H1 (cell line): ENCODE measurements at regions not wholly inside any gene's neighbourhood (a gene's known extent, or its start where the extent isn't known, plus 50 kb on each side); places are given as distances from the start of the nearest gene placed in this dataset.

Experiments
- CTCF ChIA-PET: fragments of 300-600 bp; sonication (Branson Sonifier 250); formaldehyde crosslinking; loops from one replicate; lab custom pipeline; 2021; ENCODE audit not compliant: partially characterized antibody; lab: Charles Lee
- POLR2A ChIA-PET: fragments of 300-600 bp; sonication (Branson Sonifier 250); formaldehyde crosslinking; loops from one replicate; lab custom pipeline; 2021; ENCODE audit warnings: inconsistent platforms; ENCODE audit not compliant: partially characterized antibody; lab: Charles Lee
- DNase-seq, 2 experiments: peaks; one replicate each; pipeline versions ENCODE4 v3.0.0 to v3.0.0-alpha.2; 2010 to 2022; ENCODE audit warnings: low spot score in 2 of 2, low read depth in 1 of 2, mixed read lengths in 1 of 2
- FAIRE-seq: peaks from 2 replicates; lab custom pipeline; 2011; peaks lifted over from hg19 to GRCh38; lab: Jason Lieb, UNC
- H2AFZ ChIP-seq: 2 replicates; pipeline ENCODE4 v1.8.1; 2012; ENCODE audit warnings: low read length, inconsistent platforms
- H2AK5ac ChIP-seq: 2 replicates; pipeline ENCODE4 v1.6.1; 2013; ENCODE audit warnings: low read depth, low read length
- H2BK120ac ChIP-seq: replicated peaks from 2 replicates; pipeline ENCODE3; 2013; ENCODE audit warnings: low read depth, low read length, inconsistent platforms
- H2BK12ac ChIP-seq: 2 replicates; pipeline ENCODE4 v1.6.1; 2013; ENCODE audit warnings: low read depth, low read length
- H2BK15ac ChIP-seq: 2 replicates; pipeline ENCODE4 v1.6.1; 2013; ENCODE audit warnings: low read length
- H2BK20ac ChIP-seq: 2 replicates; pipeline ENCODE4 v1.6.1; 2013; ENCODE audit warnings: low read length
- H2BK5ac ChIP-seq: 2 replicates; pipeline ENCODE4 v1.6.1; 2013; ENCODE audit warnings: low read depth, low read length
- H3K14ac ChIP-seq: 2 replicates; pipeline ENCODE4 v1.6.1; 2013; ENCODE audit warnings: inconsistent platforms; ENCODE audit not compliant: insufficient read length
- H3K18ac ChIP-seq: 2 replicates; pipeline ENCODE4 v1.6.1; 2013; ENCODE audit warnings: low read length; ENCODE audit errors: extremely low read depth
- H3K23ac ChIP-seq: 2 replicates; pipeline ENCODE4 v1.6.1; 2013; ENCODE audit warnings: inconsistent platforms; ENCODE audit not compliant: insufficient read length
- H3K23me2 ChIP-seq: 2 replicates; pipeline ENCODE4 v1.6.1; 2013; ENCODE audit warnings: low read depth, low read length
- H3K27ac ChIP-seq: 2 replicates; pipeline ENCODE4 v1.6.1; 2011; ENCODE audit warnings: low read depth, low read length, inconsistent platforms
- H3K27me3 ChIP-seq, 4 experiments: replicated peaks in 1 of 4; 1 replicate in 1 of 4; 2 replicates in 3 of 4; pipeline versions ENCODE4 v1.6.1 to v1.8.1; 2011 to 2013; ENCODE audit warnings: low read length in 3 of 4, mild to moderate bottlenecking in 3 of 4, inconsistent platforms in 2 of 4, mixed read lengths in 2 of 4, moderate library complexity in 1 of 4; ENCODE audit not compliant: control insufficient read depth in 3 of 4, insufficient read depth in 3 of 4; ENCODE audit errors: extremely low read depth in 1 of 4
- H3K36me3 ChIP-seq, 4 experiments: 2 replicates each; pipeline versions ENCODE4 v1.6.1 to v1.8.1; 2011 to 2013; ENCODE audit warnings: mild to moderate bottlenecking in 4 of 4, low read length in 3 of 4, moderate library complexity in 2 of 4, control low read depth in 1 of 4, inconsistent platforms in 1 of 4; ENCODE audit not compliant: insufficient read depth in 4 of 4, control insufficient read depth in 2 of 4
- H3K4ac ChIP-seq: replicated peaks from 2 replicates; pipeline ENCODE3; 2013; ENCODE audit warnings: low read length, low read depth, mixed read lengths, inconsistent platforms; ENCODE audit not compliant: insufficient read length
- H3K4me1 ChIP-seq, 4 experiments: replicated peaks in 1 of 4; 1 replicate in 1 of 4; 2 replicates in 3 of 4; pipeline versions ENCODE4 v1.6.1 to v1.8.1; 2011 to 2013; ENCODE audit warnings: low read length in 3 of 4, inconsistent platforms in 2 of 4, mixed read lengths in 1 of 4; ENCODE audit not compliant: insufficient read depth in 4 of 4, control insufficient read depth in 3 of 4
- H3K4me2 ChIP-seq, 2 experiments: 2 replicates each; pipeline versions ENCODE4 v1.6.1 to v1.8.1; 2011 to 2013; ENCODE audit warnings: low read depth in 2 of 2, low read length in 2 of 2, control low read depth in 1 of 2, inconsistent platforms in 1 of 2, mild to moderate bottlenecking in 1 of 2; ENCODE audit not compliant: insufficient read depth in 1 of 2
- H3K4me3 ChIP-seq, 4 experiments: fragments of 200-600, 300-600 bp in 1 of 4; sonication (generic), shearing (Covaris generic), sonication (Bioruptor Twin) in 1 of 4; 2 replicates each; pipeline versions ENCODE4 v1.5.1 to v1.8.1; 2011 to 2016; ENCODE audit warnings: low read length in 4 of 4, low read depth in 3 of 4, control low read depth in 2 of 4, inconsistent platforms in 2 of 4, mild to moderate bottlenecking in 2 of 4, mixed read lengths in 1 of 4, moderate library complexity in 1 of 4; ENCODE audit not compliant: insufficient read depth in 2 of 4; ENCODE audit errors: extremely low read depth in 1 of 4
- H3K56ac ChIP-seq: replicated peaks from 2 replicates; pipeline ENCODE3; 2013; ENCODE audit warnings: low read depth, mild to moderate bottlenecking, mixed read lengths, low read length, inconsistent platforms; ENCODE audit not compliant: insufficient read length
- H3K79me1 ChIP-seq: 2 replicates; pipeline ENCODE4 v1.6.1; 2013; ENCODE audit warnings: low read depth, low read length, control low read depth
- H3K79me2 ChIP-seq, 2 experiments: 2 replicates each; pipeline versions ENCODE4 v1.6.1 to v1.8.1; 2012 to 2013; ENCODE audit warnings: low read length in 2 of 2, mild to moderate bottlenecking in 2 of 2, inconsistent platforms in 1 of 2; ENCODE audit not compliant: insufficient read depth in 2 of 2, control insufficient read depth in 1 of 2
- H3K9ac ChIP-seq, 4 experiments: replicated peaks in 1 of 4; 1 replicate in 1 of 4; 2 replicates in 3 of 4; pipeline versions ENCODE4 v1.6.1 to v1.8.1; 2011 to 2013; ENCODE audit warnings: low read depth in 3 of 4, low read length in 3 of 4, control low read depth in 2 of 4, mild to moderate bottlenecking in 2 of 4, moderate library complexity in 2 of 4, inconsistent platforms in 1 of 4; ENCODE audit errors: extremely low read depth in 1 of 4
- H3K9me3 ChIP-seq, 2 experiments: 2 replicates each; pipeline versions ENCODE4 v1.6.1 to v1.8.1; 2012 to 2013; ENCODE audit warnings: mild to moderate bottlenecking in 2 of 2, moderate library complexity in 2 of 2, control low read depth in 1 of 2, inconsistent platforms in 1 of 2, low read depth in 1 of 2, low read length in 1 of 2, mixed read lengths in 1 of 2; ENCODE audit not compliant: insufficient read depth in 2 of 2
- H4K20me1 ChIP-seq, 2 experiments: replicated peaks in 1 of 2; 2 replicates each; pipeline versions ENCODE3 to v1.8.1; 2011 to 2013; ENCODE audit warnings: inconsistent platforms in 2 of 2, low read length in 2 of 2, mild to moderate bottlenecking in 1 of 2; ENCODE audit not compliant: insufficient read depth in 2 of 2, control insufficient read depth in 1 of 2
- H4K5ac ChIP-seq: 2 replicates; pipeline ENCODE4 v1.6.1; 2013; ENCODE audit warnings: low read length, low read depth, mixed read lengths, inconsistent platforms; ENCODE audit not compliant: insufficient read length
- H4K8ac ChIP-seq: 2 replicates; pipeline ENCODE4 v1.8.0; 2013; ENCODE audit warnings: mild to moderate bottlenecking, moderate library complexity, low read length, inconsistent platforms; ENCODE audit not compliant: insufficient read depth; ENCODE audit errors: extremely low read depth
- H4K91ac ChIP-seq: replicated peaks from 2 replicates; pipeline ENCODE3; 2013; ENCODE audit warnings: low read length, mixed read lengths, inconsistent platforms; ENCODE audit not compliant: insufficient read length
- CHD2 ChIP-seq: IDR thresholded peaks from 2 replicates; pipeline ENCODE4 v1.6.1; 2012; ENCODE audit warnings: low read length, improper control_type of control experiment
- JUN ChIP-seq: IDR thresholded peaks from 2 replicates; pipeline ENCODE4 v1.6.1; 2011; ENCODE audit warnings: low read depth, mild to moderate bottlenecking, improper control_type of control experiment, low read length
- SUZ12 ChIP-seq: fragments of 200-600 bp; sonication (generic); IDR thresholded peaks from 2 replicates; pipeline ENCODE4 v1.6.1; 2012; ENCODE audit warnings: mild to moderate bottlenecking, inconsistent platforms, low read length, moderate library complexity, mixed read lengths
- TAF1 ChIP-seq: IDR thresholded peaks from 2 replicates; pipeline ENCODE4 v1.6.1; 2011; ENCODE audit warnings: mild to moderate bottlenecking, low read depth, low read length
- WGBS, 2 experiments: shearing (Covaris generic) in 1 of 2; methylation state at CpG; one replicate each; pipeline versions ENCODE4 v1.1.6 to v1.1.7; 2013 to 2015; ENCODE audit warnings: low lambda C conversion rate in 2 of 2, mixed read lengths in 2 of 2, inconsistent platforms in 1 of 2, low coverage in 1 of 2, missing lambda C conversion rate in 1 of 2; ENCODE audit not compliant: insufficient replicate concordance in 2 of 2, insufficient coverage in 1 of 2, insufficient read length in 1 of 2; ENCODE audit errors: extremely low coverage in 1 of 2, missing lambda C conversion rate in 1 of 2; 5-methylcytosine and 5-hydroxymethylcytosine counted together

DNA sequence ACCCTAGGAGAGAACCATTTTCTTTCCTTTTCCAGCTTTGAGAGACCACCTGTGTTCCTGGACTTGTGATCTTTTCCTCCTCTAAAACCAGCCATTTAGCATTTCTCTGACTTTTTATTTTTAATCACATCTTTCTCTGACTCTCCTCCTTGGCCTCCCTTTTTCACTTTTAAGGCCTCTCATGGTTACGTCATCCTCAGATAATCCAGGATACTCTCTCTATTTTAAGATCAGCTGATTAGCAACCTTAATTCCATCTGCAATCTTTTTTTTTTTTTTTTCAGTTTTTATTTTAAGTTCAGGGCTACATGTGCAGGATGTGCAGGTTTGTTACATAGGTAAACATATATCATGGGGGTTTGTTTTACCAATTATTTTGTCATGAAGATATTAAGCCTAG lies 54.0 kb downstream of the RFPL4B start:
- H3K79me1 ChIP-seq: no peaks in the 10 kb centered on the region
- TF ChIP-seq SUZ12: no peak
- no peak for TF ChIP-seq TAF1
- TF ChIP-seq JUN: no peak
- TF ChIP-seq CHD2: no peak
- no peak overlapping the region for H3K23ac ChIP-seq
- 100% methylated on average over 1 of the region's 1 CpG; no CpG with 5 or more reads in 1 of the 2 experiments for WGBS, 2 experiments
- H3K9me3 ChIP-seq: no peaks in the 10 kb centered on the region
- no peak overlapping the region for H3K9ac ChIP-seq
- H4K91ac ChIP-seq: no peak overlapping the region
- no peak overlapping the region for H4K8ac ChIP-seq
- no peak overlapping the region for H2BK20ac ChIP-seq
- DNase-seq (no peak), FAIRE-seq (no peak)
- H3K4me2 ChIP-seq: no peak overlapping the region
- no peak overlapping the region for H3K4ac ChIP-seq
- H2BK120ac ChIP-seq: no peak overlapping the region
- no peak overlapping the region for H2BK5ac ChIP-seq
- no peak overlapping the region for H2BK15ac ChIP-seq
- H4K5ac ChIP-seq: no peak overlapping the region
- no peak overlapping the region for H3K14ac ChIP-seq
- H3K36me3 ChIP-seq: no peaks in the 10 kb centered on the region
- H3K4me1 ChIP-seq: peaks cover 0 to 2% (median 0%) of the 10 kb centered on the region in 4 experiments; a peak in 1 of 7 replicates
- no peak overlapping the region for H3K4me3 ChIP-seq
- no peak overlapping the region for H3K27ac ChIP-seq
- no peak overlapping the region for H3K18ac ChIP-seq
- ChIA-PET CTCF (no interaction called here), POLR2A (no interaction called here)
- no peak overlapping the region for H3K56ac ChIP-seq
- H3K79me2 ChIP-seq: no peaks in the 10 kb centered on the region
- H3K23me2 ChIP-seq: no peaks in the 10 kb centered on the region
- H2AK5ac ChIP-seq: no peak overlapping the region
- no peak overlapping the region for H2AFZ ChIP-seq
- H3K27me3 ChIP-seq: no peaks in the 10 kb centered on the region
- H2BK12ac ChIP-seq: no peak overlapping the region
- no peaks in the 10 kb centered on the region for H4K20me1 ChIP-seq
